Fibroblast of lung (primary cell): ENCODE measurements at regions not wholly inside any gene's neighbourhood (a gene's known extent, or its start where the extent isn't known, plus 50 kb on each side); places are given as distances from the start of the nearest gene placed in this dataset.
"Not testable (repeated sequence)": the region's sequence is repeated elsewhere in the genome, so short reads cannot be mapped to it uniquely, and the experiment has no call there.

Experiments used
- DNase-seq, 2 donors: peaks; one replicate each; pipeline versions ENCODE4 v3.0.0 to v3.0.0-alpha.2; 2010; ENCODE audit warnings: low read depth in 2 of 2
- H2AFZ ChIP-seq: 2 replicates; pipeline ENCODE4 v1.5.1; 2012; ENCODE audit warnings: low read length, control low read depth, inconsistent platforms
- H3K27ac ChIP-seq: 2 replicates; pipeline ENCODE4 v1.5.1; 2011; ENCODE audit warnings: low read length, control low read depth; ENCODE audit not compliant: insufficient read depth
- H3K27me3 ChIP-seq: 2 replicates; pipeline ENCODE4 v1.5.1; 2011; ENCODE audit warnings: mild to moderate bottlenecking, low read length; ENCODE audit not compliant: control insufficient read depth, insufficient read depth
- H3K36me3 ChIP-seq: 2 replicates; pipeline ENCODE4 v1.5.1; 2011; ENCODE audit warnings: low read length; ENCODE audit not compliant: control insufficient read depth, insufficient read depth
- H3K4me1 ChIP-seq: 2 replicates; pipeline ENCODE4 v1.5.1; 2011; ENCODE audit warnings: low read length; ENCODE audit not compliant: control insufficient read depth, insufficient read depth; ENCODE audit errors: extremely low read depth
- H3K4me2 ChIP-seq: 2 replicates; pipeline ENCODE4 v1.5.1; 2011; ENCODE audit warnings: low read length, control low read depth; ENCODE audit not compliant: insufficient read depth; ENCODE audit errors: extremely low read depth
- H3K4me3 ChIP-seq, 4 experiments: fragments of 200-600 bp in 1 of 4; sonication (generic) in 1 of 4; replicated peaks in 1 of 4; 2 replicates each; pipeline ENCODE4 v1.5.1; 2011 to 2016; ENCODE audit warnings: low read length in 4 of 4, low read depth in 3 of 4, mild to moderate bottlenecking in 3 of 4, control low read depth in 2 of 4, inconsistent platforms in 1 of 4, mixed read lengths in 1 of 4; ENCODE audit not compliant: insufficient read depth in 1 of 4; ENCODE audit errors: control extremely low read depth in 1 of 4
- H3K79me2 ChIP-seq: 2 replicates; pipeline ENCODE4 v1.5.1; 2012; ENCODE audit warnings: mild to moderate bottlenecking, low read length, inconsistent platforms; ENCODE audit not compliant: control insufficient read depth, insufficient read depth
- H3K9ac ChIP-seq: 2 replicates; pipeline ENCODE4 v1.5.1; 2011; ENCODE audit warnings: mild to moderate bottlenecking, low read length, control low read depth; ENCODE audit not compliant: insufficient read depth
- H3K9me3 ChIP-seq: 2 replicates; pipeline ENCODE4 v1.5.1; 2012; ENCODE audit warnings: low read depth, low read length; ENCODE audit not compliant: control insufficient read depth, insufficient read depth
- H4K20me1 ChIP-seq: 2 replicates; pipeline ENCODE4 v1.5.1; 2011; ENCODE audit warnings: low read length; ENCODE audit not compliant: control insufficient read depth, insufficient read depth; ENCODE audit errors: extremely low read depth
- EZH2 ChIP-seq: IDR thresholded peaks from 2 replicates; pipeline ENCODE4 v1.5.1; 2012; ENCODE audit warnings: low read length, control low read depth, mild to moderate bottlenecking; ENCODE audit errors: missing control alignments
- TF ChIP-seq, protein P1 (sequence below), 2 donors: IDR thresholded peaks in 1 of 2; conservative IDR thresholded peaks in 1 of 2; 1 replicate in 1 of 2; 2 replicates in 1 of 2; pipeline ENCODE4 v1.5.1; 2011 to 2012; ENCODE audit warnings: low read length in 2 of 2, control low read depth in 1 of 2, inconsistent platforms in 1 of 2, low read depth in 1 of 2, mild to moderate bottlenecking in 1 of 2

DNA sequence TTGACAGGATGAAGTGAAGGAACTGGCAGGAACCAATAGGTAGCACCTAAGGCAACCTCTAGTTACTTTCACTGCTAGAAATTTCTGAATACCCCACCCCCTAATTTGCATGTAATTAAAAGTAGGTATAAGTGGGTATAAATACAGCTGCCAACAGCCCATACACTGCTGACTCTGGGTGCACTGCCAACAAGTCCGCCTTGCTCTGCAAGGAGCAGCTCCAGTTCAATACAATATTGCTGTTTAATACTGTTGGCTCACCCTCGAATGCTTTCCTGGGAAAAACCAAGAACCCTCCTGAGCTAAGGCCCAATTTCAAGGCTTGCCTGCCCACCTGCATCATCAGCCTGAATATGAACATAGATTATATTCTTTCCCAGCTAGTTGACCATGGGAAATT lies 981.9 kb downstream of the ADGRL2 start:
- no peak for DNase-seq
- Histone ChIP-seq H3K36me3 (no peaks in the 10 kb centered on the region), H3K9ac (no peak overlapping the region), H4K20me1 (no peaks in the 10 kb centered on the region), H3K27me3 (no peaks in the 10 kb centered on the region), H2AFZ (peak overlapping the region; percentile 25), H3K79me2 (no peaks in the 10 kb centered on the region), H3K27ac (no peak overlapping the region), H3K4me1 (no peaks in the 10 kb centered on the region), H3K4me3 (peak overlapping the region in 1 of 4 experiments; percentile 34), H3K9me3 (no peaks in the 10 kb centered on the region), H3K4me2 (no peak overlapping the region)
- TF ChIP-seq, protein P1, sequence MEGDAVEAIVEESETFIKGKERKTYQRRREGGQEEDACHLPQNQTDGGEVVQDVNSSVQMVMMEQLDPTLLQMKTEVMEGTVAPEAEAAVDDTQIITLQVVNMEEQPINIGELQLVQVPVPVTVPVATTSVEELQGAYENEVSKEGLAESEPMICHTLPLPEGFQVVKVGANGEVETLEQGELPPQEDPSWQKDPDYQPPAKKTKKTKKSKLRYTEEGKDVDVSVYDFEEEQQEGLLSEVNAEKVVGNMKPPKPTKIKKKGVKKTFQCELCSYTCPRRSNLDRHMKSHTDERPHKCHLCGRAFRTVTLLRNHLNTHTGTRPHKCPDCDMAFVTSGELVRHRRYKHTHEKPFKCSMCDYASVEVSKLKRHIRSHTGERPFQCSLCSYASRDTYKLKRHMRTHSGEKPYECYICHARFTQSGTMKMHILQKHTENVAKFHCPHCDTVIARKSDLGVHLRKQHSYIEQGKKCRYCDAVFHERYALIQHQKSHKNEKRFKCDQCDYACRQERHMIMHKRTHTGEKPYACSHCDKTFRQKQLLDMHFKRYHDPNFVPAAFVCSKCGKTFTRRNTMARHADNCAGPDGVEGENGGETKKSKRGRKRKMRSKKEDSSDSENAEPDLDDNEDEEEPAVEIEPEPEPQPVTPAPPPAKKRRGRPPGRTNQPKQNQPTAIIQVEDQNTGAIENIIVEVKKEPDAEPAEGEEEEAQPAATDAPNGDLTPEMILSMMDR (conservative IDR thresholded peaks at IDR 0.05 in 1 of 2, IDR thresholded peaks at IDR 0.05 in 1 of 2; ENCODE audit: low read depth in 1 of 2, low read length in 2 of 2): no peak
- no peak for TF ChIP-seq EZH2

DNA sequence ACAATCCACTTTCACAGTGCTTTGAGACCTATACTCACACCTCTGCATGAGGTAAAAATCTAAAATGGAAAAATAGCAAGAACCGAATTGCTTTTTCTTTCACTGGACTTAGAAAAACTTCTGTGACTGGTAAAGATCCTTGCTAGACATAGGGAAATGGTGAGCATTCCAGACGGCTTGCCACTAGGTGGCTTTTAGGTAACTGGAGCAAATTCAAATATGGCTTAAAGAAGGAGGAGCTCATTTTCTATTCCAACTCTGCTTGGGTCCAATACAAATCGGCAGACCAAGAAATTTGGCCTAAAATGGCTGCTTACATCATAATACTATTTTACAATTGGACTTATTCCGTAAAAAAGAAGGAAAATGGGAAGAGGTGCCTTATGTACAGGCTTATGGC lies 977.9 kb downstream of the ADGRL2 start:
- Histone ChIP-seq H3K27me3 (no peaks in the 10 kb centered on the region), H2AFZ (no peak overlapping the region), H3K9ac (no peak overlapping the region), H3K36me3 (no peaks in the 10 kb centered on the region), H3K9me3 (no peaks in the 10 kb centered on the region), H3K4me3 (no peak overlapping the region), H3K27ac (no peak overlapping the region), H3K4me1 (no peaks in the 10 kb centered on the region), H3K79me2 (no peaks in the 10 kb centered on the region), H3K4me2 (no peak overlapping the region), H4K20me1 (no peaks in the 10 kb centered on the region)
- DNase-seq: no peak
- no peak for TF ChIP-seq EZH2
- TF ChIP-seq, protein P1 (conservative IDR thresholded peaks at IDR 0.05 in 1 of 2, IDR thresholded peaks at IDR 0.05 in 1 of 2; ENCODE audit: low read depth in 1 of 2, low read length in 2 of 2): peak in 1 of 2 donors; percentile 30

DNA sequence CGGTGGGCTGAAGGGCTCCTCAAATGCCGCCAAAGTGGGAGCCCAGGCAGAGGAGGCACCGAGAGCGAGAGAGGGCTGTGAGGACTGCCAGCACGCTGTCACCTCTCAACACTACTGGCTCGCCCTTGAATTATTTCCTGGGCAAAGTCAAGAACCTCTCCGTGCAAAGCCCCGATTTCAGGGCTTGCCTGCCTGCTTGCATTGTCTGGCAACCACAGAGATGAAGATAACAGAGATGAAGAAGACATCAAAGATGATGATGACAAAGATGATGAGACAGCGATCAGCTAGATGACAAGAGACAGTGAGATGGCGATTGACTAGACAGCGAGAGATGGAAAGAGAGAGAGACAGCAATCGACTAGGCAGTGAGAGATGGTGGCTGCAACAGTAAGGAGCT lies 976.5 kb downstream of the ADGRL2 start:
- no peak overlapping the region for H3K9ac ChIP-seq
- DNase-seq: no peak
- no peaks in the 10 kb centered on the region for H4K20me1 ChIP-seq
- no peak overlapping the region for H3K4me2 ChIP-seq
- no peaks in the 10 kb centered on the region for H3K4me1 ChIP-seq
- H3K79me2 ChIP-seq: no peaks in the 10 kb centered on the region
- TF ChIP-seq, protein P1 (conservative IDR thresholded peaks at IDR 0.05 in 1 of 2, IDR thresholded peaks at IDR 0.05 in 1 of 2; ENCODE audit: low read depth in 1 of 2, low read length in 2 of 2): no peak
- no peak for TF ChIP-seq EZH2
- no peak overlapping the region for H2AFZ ChIP-seq
- H3K4me3 ChIP-seq: no peak overlapping the region
- no peaks in the 10 kb centered on the region for H3K9me3 ChIP-seq
- no peaks in the 10 kb centered on the region for H3K36me3 ChIP-seq
- H3K27ac ChIP-seq: no peak overlapping the region
- no peaks in the 10 kb centered on the region for H3K27me3 ChIP-seq

DNA sequence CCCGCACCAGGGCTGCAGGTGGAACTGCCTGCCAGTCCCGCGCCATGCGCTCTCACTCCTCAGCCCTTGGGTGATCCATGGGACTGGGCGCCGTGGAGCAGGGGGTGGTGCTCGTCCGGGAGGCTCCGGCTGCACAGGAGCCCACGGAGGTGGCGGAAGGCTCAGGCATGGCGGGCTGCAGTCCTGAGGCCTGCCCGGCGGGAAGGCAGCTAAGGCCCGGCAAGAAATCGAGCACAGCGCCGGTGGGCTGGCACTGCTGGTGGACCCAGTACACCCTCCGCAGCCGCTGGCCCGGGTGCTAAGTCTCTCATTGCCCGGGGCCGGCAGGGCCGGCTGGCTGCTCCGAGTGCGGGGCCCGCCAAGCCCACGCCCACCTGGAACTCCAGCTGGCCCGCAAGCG lies 976.0 kb downstream of the ADGRL2 start:
- not testable (repeated sequence) for H4K20me1 ChIP-seq, H2AFZ ChIP-seq, H3K79me2 ChIP-seq, H3K27me3 ChIP-seq, H3K27ac ChIP-seq, H3K4me3 ChIP-seq, H3K36me3 ChIP-seq, DNase-seq, H3K9me3 ChIP-seq, H3K4me2 ChIP-seq, H3K9ac ChIP-seq, H3K4me1 ChIP-seq
